ENCODE measurements at regions not wholly inside any gene's neighbourhood (a gene's known extent, or its start where the extent isn't known, plus 50 kb on each side); places are given as distances from the start of the nearest gene placed in this dataset.

DNA sequence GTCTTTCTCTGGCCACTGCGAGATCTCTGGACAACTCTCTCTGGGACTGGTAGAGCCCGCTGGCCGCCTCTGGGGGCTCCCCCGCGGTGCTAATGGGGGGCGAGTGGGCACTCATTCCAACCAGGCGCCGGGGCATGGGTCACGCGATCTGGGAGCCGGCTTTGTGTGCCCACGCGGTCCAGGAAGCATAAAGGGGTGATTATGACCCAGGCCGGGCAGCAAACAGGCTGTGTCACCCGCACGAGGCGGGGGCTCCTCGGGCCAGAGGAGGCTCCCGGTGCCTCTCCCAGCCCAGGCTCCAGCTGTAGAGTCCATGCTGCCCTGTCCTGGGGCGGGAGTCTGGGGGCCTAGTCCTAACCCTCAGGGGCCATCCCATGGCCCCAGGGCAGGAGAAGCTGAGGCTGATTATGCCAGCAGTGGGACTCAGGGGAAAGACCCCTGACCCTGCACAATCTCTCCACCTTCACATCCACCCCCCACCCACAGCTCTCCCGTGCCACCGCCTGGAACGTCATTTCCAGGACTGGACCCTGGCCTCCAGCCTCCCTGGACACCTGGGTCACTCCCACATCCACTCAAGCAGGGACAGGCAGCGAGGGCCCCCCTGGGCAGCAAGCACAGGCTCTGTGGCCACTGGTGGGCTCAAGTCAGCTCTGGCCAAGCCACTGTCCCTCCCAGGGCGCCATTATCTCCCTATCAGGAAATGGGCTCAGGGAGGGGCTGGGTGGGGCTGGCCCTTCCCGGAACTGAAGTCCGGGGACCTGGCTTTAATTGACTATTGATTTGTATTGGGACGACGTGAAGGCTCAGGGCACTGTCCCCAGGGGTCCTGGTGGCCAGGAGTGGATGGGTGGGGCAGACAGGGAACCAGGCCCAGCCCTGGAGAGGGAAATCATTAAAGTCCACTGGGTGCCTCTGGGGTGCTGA lies 50.0 kb downstream of the PTPRS start:
- no peak for DNase-seq (ENCODE audit: low spot score)
- H3K27ac ChIP-seq (ENCODE audit: low read depth in 1 of 2, low read length in 2 of 2) = no peak overlapping the region
- peaks cover 0 to 1% (median under 1%) of the 10 kb centered on the region in 4 donors for H3K36me3 ChIP-seq (ENCODE audit: control insufficient read depth in 4 of 4, insufficient read depth in 3 of 4, low read depth in 1 of 4, low read length in 3 of 4)
- H3K9ac ChIP-seq (ENCODE audit: low read depth in 1 of 2, low read length in 2 of 2) = no peak overlapping the region
- H3K9me3 ChIP-seq (ENCODE audit: control insufficient read depth in 4 of 4, low read length in 3 of 4) = no peaks in the 10 kb centered on the region
- H3K27me3 ChIP-seq (ENCODE audit: control insufficient read depth in 4 of 4, insufficient read depth in 4 of 4, low read length in 3 of 4) = no peaks in the 10 kb centered on the region
- no peak overlapping the region for H3K4me3 ChIP-seq (ENCODE audit: low read depth in 1 of 3, low read length in 3 of 3)
- 88% methylated on average over 29 of the region's 29 CpGs for WGBS
- H3K4me1 ChIP-seq (ENCODE audit: control insufficient read depth in 4 of 4, insufficient read depth in 4 of 4, low read length in 3 of 4) = peaks cover 1 to 26% (median 13%) of the 10 kb centered on the region in 4 donors
- TF ChIP-seq FOXA2 (IDR thresholded peaks at IDR 0.05) = no peak
- TF ChIP-seq, protein P1, sequence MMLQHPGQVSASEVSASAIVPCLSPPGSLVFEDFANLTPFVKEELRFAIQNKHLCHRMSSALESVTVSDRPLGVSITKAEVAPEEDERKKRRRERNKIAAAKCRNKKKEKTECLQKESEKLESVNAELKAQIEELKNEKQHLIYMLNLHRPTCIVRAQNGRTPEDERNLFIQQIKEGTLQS (IDR thresholded peaks at IDR 0.05) = no peak

DNA sequence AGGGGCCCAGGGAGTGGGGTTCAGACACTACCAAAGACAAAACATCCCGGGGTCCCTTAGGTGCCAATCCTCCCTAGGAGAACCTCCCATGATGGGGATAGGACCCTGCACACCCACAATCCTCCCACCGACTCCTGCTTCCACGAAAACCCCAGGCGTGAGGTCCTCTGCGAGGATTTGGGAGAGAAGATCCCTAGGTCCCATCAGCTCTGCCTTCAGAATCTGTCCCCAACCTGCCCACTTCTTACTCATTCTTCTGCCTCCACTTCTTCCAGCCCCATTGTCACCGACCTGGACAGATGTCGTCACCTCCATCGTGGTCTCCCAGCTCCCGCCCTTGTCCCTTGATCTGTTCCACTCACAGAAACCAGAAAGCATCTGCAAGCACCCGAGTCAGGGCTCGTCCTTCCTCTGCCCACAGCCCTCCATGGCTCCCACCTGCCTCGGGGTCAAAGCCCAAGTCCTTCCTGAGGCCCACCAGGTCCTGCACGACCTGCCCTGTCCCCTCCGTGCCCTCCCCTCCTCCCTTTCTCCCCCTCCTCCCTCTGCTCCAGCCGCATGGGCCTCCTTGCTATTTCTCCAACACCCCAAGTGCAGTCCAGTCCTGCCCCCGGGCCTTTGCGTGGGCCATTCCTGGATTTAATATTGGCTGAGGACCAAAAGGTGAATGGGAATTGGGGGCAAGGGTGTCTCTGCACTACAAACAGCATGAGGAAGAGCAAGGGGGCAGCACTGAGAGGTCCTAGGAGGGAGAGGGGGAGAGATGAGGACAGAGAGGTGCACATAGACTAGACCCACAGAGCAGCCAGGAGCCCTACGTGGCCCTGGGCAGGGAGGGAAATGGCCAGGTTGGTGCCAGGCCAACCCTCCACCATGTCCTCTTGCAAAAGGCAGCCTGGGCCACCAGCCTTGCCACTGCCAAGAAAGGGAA lies 51.3 kb downstream of the PTPRS start:
- TF ChIP-seq SP1 (IDR thresholded peaks at IDR 0.05) = no peak
- no peak for TF ChIP-seq YY1 (IDR thresholded peaks at IDR 0.05)
- no peak for TF ChIP-seq RXRA (IDR thresholded peaks at IDR 0.05)
- TF ChIP-seq, protein P2, sequence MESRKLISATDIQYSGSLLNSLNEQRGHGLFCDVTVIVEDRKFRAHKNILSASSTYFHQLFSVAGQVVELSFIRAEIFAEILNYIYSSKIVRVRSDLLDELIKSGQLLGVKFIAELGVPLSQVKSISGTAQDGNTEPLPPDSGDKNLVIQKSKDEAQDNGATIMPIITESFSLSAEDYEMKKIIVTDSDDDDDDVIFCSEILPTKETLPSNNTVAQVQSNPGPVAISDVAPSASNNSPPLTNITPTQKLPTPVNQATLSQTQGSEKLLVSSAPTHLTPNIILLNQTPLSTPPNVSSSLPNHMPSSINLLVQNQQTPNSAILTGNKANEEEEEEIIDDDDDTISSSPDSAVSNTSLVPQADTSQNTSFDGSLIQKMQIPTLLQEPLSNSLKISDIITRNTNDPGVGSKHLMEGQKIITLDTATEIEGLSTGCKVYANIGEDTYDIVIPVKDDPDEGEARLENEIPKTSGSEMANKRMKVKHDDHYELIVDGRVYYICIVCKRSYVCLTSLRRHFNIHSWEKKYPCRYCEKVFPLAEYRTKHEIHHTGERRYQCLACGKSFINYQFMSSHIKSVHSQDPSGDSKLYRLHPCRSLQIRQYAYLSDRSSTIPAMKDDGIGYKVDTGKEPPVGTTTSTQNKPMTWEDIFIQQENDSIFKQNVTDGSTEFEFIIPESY (IDR thresholded peaks at IDR 0.05) = no peak
- no peak for TF ChIP-seq HNF4G (IDR thresholded peaks at IDR 0.05)
- no peak for TF ChIP-seq JUND (IDR thresholded peaks at IDR 0.05)
- TF ChIP-seq NR2F2 (IDR thresholded peaks at IDR 0.05) = no peak
- no peak for DNase-seq (ENCODE audit: low spot score)
- peaks cover 0 to 9% (median 4%) of the 10 kb centered on the region in 4 donors for H3K36me3 ChIP-seq (ENCODE audit: control insufficient read depth in 4 of 4, insufficient read depth in 3 of 4, low read depth in 1 of 4, low read length in 3 of 4)
- H3K9me3 ChIP-seq (ENCODE audit: control insufficient read depth in 4 of 4, low read length in 3 of 4) = no peaks in the 10 kb centered on the region
- no peak overlapping the region for H3K27ac ChIP-seq (ENCODE audit: low read depth in 1 of 2, low read length in 2 of 2)
- H3K27me3 ChIP-seq (ENCODE audit: control insufficient read depth in 4 of 4, insufficient read depth in 4 of 4, low read length in 3 of 4) = no peaks in the 10 kb centered on the region
- WGBS = 87% methylated on average over 18 of the region's 18 CpGs
- H3K9ac ChIP-seq (ENCODE audit: low read depth in 1 of 2, low read length in 2 of 2) = no peak overlapping the region
- H3K4me3 ChIP-seq (ENCODE audit: low read depth in 1 of 3, low read length in 3 of 3) = no peak overlapping the region
- peaks cover 1 to 26% (median 13%) of the 10 kb centered on the region in 4 donors for H3K4me1 ChIP-seq (ENCODE audit: control insufficient read depth in 4 of 4, insufficient read depth in 4 of 4, low read length in 3 of 4)

DNA sequence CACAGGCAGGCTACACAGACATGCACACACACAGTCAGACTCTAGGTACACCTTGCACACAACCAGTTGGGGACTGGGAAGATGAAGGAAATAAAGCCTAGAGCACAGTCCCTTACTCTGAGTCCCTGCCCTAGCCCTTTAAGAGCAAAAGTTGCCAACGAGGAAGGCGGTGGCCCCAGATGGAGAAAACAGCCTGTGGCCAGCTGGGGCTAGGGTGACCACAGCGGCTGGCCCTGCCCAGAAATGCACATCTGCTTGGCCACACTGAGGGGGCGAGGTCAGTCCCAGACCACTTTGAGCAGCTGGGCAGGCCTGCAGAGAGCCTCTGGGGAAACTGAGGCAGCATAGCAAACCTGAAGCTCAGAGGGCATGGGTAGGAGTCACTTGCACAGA lies 52.3 kb downstream of the PTPRS start:
- no peak overlapping the region for H3K4me3 ChIP-seq (ENCODE audit: low read depth in 1 of 3, low read length in 3 of 3)
- peaks cover 1 to 24% (median 13%) of the 10 kb centered on the region in 4 donors for H3K4me1 ChIP-seq (ENCODE audit: control insufficient read depth in 4 of 4, insufficient read depth in 4 of 4, low read length in 3 of 4)
- TF ChIP-seq, protein P3, sequence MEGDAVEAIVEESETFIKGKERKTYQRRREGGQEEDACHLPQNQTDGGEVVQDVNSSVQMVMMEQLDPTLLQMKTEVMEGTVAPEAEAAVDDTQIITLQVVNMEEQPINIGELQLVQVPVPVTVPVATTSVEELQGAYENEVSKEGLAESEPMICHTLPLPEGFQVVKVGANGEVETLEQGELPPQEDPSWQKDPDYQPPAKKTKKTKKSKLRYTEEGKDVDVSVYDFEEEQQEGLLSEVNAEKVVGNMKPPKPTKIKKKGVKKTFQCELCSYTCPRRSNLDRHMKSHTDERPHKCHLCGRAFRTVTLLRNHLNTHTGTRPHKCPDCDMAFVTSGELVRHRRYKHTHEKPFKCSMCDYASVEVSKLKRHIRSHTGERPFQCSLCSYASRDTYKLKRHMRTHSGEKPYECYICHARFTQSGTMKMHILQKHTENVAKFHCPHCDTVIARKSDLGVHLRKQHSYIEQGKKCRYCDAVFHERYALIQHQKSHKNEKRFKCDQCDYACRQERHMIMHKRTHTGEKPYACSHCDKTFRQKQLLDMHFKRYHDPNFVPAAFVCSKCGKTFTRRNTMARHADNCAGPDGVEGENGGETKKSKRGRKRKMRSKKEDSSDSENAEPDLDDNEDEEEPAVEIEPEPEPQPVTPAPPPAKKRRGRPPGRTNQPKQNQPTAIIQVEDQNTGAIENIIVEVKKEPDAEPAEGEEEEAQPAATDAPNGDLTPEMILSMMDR (IDR thresholded peaks at IDR 0.05; ENCODE audit: low read depth, low read length, missing input control) = no peak
- no peak for TF ChIP-seq SP1 (IDR thresholded peaks at IDR 0.05)
- TF ChIP-seq RXRA (IDR thresholded peaks at IDR 0.05) = no peak
- no peaks in the 10 kb centered on the region for H3K9me3 ChIP-seq (ENCODE audit: control insufficient read depth in 4 of 4, low read length in 3 of 4)
- no peaks in the 10 kb centered on the region for H3K27me3 ChIP-seq (ENCODE audit: control insufficient read depth in 4 of 4, insufficient read depth in 4 of 4, low read length in 3 of 4)
- no peak for DNase-seq (ENCODE audit: low spot score)
- WGBS = 70% methylated on average over 4 of the region's 4 CpGs
- H3K27ac ChIP-seq (ENCODE audit: low read depth in 1 of 2, low read length in 2 of 2) = no peak overlapping the region
- H3K36me3 ChIP-seq (ENCODE audit: control insufficient read depth in 4 of 4, insufficient read depth in 3 of 4, low read depth in 1 of 4, low read length in 3 of 4) = peaks cover 0 to 9% (median 4%) of the 10 kb centered on the region in 4 donors
- no peak overlapping the region for H3K9ac ChIP-seq (ENCODE audit: low read depth in 1 of 2, low read length in 2 of 2)

Measured in liver (tissue), 8 donors.